ENCODE measurements at regions not wholly inside any gene's neighbourhood (a gene's known extent, or its start where the extent isn't known, plus 50 kb on each side); places are given as distances from the start of the nearest gene placed in this dataset.

- TF ChIP-seq CTCF (IDR thresholded peaks at IDR 0.05), result no peak
- no peak for TF ChIP-seq POLR2A (IDR thresholded peaks at IDR 0.05)
These were observed 260.3 kb upstream of the FERD3L start for GRCh38 chr7:19405541-19405940.

Measured in Peyer's patch (tissue), 4 donors.